ENCODE measurements at regions not wholly inside any gene's neighbourhood (a gene's known extent, or its start where the extent isn't known, plus 50 kb on each side); places are given as distances from the start of the nearest gene placed in this dataset.

DNA sequence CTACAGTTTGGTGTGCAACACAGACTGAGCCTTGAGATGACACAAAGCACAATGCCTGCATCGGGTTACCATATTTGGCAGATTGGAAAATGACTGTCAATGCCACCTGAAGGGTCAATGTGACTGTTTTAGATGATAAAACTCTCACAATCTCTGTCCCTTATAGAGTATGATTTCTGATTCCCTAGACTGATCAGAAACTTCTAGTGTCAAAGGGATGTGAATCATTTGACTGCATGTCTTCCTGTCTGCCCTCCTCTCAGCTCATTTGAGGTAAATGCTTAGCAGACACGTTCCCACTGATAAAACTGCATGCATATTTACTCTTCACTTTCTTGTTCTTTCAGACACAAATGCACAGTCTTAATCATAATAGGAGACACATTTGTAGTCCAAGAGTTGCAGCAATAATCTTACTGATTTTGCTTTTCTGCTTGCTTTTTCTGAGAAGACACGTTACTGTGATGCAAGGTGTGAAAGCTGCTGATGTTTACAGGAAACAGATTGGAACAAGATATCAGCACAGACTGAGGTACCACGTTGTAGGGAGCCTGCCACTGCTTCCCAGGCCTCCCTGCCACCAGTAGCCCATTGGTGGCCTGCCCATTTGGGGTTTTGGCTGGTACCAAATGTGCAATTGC is 77.8 kb downstream of the GCNT4 start:
- TF ChIP-seq, protein P1, sequence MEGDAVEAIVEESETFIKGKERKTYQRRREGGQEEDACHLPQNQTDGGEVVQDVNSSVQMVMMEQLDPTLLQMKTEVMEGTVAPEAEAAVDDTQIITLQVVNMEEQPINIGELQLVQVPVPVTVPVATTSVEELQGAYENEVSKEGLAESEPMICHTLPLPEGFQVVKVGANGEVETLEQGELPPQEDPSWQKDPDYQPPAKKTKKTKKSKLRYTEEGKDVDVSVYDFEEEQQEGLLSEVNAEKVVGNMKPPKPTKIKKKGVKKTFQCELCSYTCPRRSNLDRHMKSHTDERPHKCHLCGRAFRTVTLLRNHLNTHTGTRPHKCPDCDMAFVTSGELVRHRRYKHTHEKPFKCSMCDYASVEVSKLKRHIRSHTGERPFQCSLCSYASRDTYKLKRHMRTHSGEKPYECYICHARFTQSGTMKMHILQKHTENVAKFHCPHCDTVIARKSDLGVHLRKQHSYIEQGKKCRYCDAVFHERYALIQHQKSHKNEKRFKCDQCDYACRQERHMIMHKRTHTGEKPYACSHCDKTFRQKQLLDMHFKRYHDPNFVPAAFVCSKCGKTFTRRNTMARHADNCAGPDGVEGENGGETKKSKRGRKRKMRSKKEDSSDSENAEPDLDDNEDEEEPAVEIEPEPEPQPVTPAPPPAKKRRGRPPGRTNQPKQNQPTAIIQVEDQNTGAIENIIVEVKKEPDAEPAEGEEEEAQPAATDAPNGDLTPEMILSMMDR (IDR thresholded peaks at IDR 0.05): no peak
- TF ChIP-seq POLR2A (IDR thresholded peaks at IDR 0.05): no peak

Measured in thyroid gland (tissue), 4 donors.